ENCODE measurements at regions not wholly inside any gene's neighbourhood (a gene's known extent, or its start where the extent isn't known, plus 50 kb on each side); places are given as distances from the start of the nearest gene placed in this dataset.

DNA sequence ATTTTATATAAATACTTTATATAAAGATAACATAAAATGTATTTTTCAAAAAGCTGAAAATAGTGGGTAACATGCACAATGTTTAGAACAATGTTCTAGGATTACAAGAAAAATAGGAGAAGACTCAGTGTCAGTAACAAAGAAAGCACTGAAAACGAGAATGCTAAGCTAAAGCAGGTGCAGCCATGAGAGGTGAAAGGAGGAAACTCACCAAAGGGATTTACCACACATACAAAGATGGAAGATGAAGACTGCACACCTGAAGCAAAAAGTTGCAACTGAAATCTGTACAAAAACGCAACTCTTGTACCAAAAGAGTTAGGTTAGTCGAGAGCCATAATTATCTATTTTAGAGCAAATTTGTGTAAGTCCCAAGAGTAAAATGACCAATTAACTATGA lies 1176.1 kb downstream of the LRFN5 start:
- intact Hi-C loops (cut with DNase I) = no loop called here
- Histone ChIP-seq H3K36me3 (no peaks in the 10 kb centered on the region), H3K4me3 (no peak overlapping the region), H3K27ac (no peak overlapping the region), H3K4me1 (no peaks in the 10 kb centered on the region), H3K27me3 (no peaks in the 10 kb centered on the region), H3K9me3 (peaks cover 0 to 25% (median 9%) of the 10 kb centered on the region in 12 donors)
- no peak for ATAC-seq
- 76 to 79% (median 78%) methylated on average over 3 of the region's 3 CpGs for WGBS, 4 donors
- no peak for DNase-seq
- TF ChIP-seq, protein P1, sequence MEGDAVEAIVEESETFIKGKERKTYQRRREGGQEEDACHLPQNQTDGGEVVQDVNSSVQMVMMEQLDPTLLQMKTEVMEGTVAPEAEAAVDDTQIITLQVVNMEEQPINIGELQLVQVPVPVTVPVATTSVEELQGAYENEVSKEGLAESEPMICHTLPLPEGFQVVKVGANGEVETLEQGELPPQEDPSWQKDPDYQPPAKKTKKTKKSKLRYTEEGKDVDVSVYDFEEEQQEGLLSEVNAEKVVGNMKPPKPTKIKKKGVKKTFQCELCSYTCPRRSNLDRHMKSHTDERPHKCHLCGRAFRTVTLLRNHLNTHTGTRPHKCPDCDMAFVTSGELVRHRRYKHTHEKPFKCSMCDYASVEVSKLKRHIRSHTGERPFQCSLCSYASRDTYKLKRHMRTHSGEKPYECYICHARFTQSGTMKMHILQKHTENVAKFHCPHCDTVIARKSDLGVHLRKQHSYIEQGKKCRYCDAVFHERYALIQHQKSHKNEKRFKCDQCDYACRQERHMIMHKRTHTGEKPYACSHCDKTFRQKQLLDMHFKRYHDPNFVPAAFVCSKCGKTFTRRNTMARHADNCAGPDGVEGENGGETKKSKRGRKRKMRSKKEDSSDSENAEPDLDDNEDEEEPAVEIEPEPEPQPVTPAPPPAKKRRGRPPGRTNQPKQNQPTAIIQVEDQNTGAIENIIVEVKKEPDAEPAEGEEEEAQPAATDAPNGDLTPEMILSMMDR (IDR thresholded peaks at IDR 0.05) = no peak
- TF ChIP-seq POLR2A (IDR thresholded peaks at IDR 0.05) = no peak

DNA sequence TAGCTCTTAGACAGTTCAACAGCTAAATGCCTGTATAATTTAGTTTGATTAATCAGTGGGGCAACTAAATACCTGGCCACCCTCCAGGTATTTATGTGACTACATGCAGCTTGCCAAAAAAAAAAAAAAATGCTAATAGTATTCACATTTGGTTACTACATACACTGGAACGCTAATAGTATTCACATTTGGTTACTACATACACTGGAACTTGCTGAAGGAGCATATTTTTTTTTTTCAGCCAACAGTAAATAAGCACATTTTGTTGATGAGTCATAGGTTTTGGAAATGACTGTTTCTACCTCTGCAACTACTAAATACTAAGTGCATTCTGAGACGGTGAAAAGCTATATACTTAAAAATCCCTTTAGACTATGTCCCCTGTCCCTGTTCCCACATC lies 1172.3 kb downstream of the LRFN5 start:
- whole genome bisulfite sequencing, 4 donors = 88 to 93% (median 89%) methylated on average over 2 of the region's 2 CpGs
- TF ChIP-seq, protein P1 (IDR thresholded peaks at IDR 0.05) = no peak
- TF ChIP-seq POLR2A (IDR thresholded peaks at IDR 0.05) = no peak
- Histone ChIP-seq H3K36me3 (no peaks in the 10 kb centered on the region), H3K27ac (no peak overlapping the region), H3K9me3 (peaks cover 0 to 11% (median under 1%) of the 10 kb centered on the region in 12 donors), H3K27me3 (no peaks in the 10 kb centered on the region), H3K4me1 (no peaks in the 10 kb centered on the region), H3K4me3 (no peak overlapping the region)
- ATAC-seq = no peak
- intact Hi-C loops (cut with DNase I) = no loop called here
- DNase-seq = no peak

DNA sequence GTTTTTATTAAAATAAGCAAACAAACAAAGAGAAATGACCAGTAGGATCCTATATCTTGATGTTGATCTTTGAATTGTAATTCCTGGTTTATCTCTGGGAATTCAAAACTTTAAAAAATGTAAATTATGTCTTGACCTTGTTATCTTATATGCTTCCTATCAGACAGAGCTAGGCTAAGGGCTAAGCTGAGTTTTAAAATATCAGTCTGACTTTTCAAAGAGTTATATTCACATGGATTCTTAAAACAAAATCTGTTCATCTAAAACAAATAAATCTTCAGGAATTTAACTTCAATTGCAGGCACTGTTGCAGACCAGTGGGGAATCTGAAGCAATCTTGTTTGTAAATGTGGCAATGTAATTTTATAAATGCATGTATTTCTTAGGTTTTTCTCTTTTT lies 1144.1 kb downstream of the LRFN5 start:
- ATAC-seq (no peak), DNase-seq (no peak)
- Histone ChIP-seq H3K9me3 (peaks cover 0 to 2% (median 0%) of the 10 kb centered on the region in 12 donors), H3K27me3 (no peaks in the 10 kb centered on the region), H3K4me1 (no peaks in the 10 kb centered on the region), H3K27ac (no peak overlapping the region), H3K36me3 (no peaks in the 10 kb centered on the region), H3K4me3 (no peak overlapping the region)
- intact Hi-C loops (cut with DNase I) = no loop called here
- no peak for TF ChIP-seq POLR2A (IDR thresholded peaks at IDR 0.05)
- TF ChIP-seq, protein P1 (IDR thresholded peaks at IDR 0.05) = no peak

DNA sequence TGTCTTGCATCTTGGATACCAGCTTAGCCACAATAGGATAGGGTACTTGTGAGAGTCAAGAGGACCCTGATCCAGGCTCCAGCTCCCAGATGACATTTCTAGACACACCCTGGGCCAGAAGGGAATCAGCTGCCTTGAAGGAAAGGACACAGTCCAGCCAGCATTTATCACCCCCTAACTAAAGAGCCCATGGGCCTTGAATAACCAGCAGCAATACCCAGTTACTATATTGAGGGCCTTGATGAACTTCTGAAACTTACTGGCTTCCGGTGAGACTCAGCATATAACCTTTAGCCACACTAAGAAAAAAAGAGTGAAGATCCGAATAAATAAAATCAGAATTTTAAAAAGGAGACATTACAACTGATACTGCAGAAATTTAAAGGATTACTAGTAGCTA lies 1135.4 kb downstream of the LRFN5 start:
- DNase-seq (no peak), ATAC-seq (no peak)
- TF ChIP-seq, protein P1 (IDR thresholded peaks at IDR 0.05) = no peak
- no peak for TF ChIP-seq POLR2A (IDR thresholded peaks at IDR 0.05)
- WGBS, 4 donors = 54 to 88% (median 73%) methylated on average over 2 of the region's 2 CpGs
- Histone ChIP-seq H3K36me3 (no peaks in the 10 kb centered on the region), H3K27ac (no peak overlapping the region), H3K27me3 (no peaks in the 10 kb centered on the region), H3K4me1 (no peaks in the 10 kb centered on the region), H3K9me3 (peaks cover 0 to 4% (median 0%) of the 10 kb centered on the region in 12 donors), H3K4me3 (no peak overlapping the region)
- intact Hi-C loops (cut with DNase I) = no loop called here
